Keratinocyte (primary cell): ENCODE measurements at regions not wholly inside any gene's neighbourhood (a gene's known extent, or its start where the extent isn't known, plus 50 kb on each side); places are given as distances from the start of the nearest gene placed in this dataset.

ENCODE experiments used
- DNase-seq: peaks from one replicate; pipeline ENCODE4 v3.0.0-alpha.2; 2011; ENCODE audit warnings: low read depth, missing footprints, low spot score
- FAIRE-seq: peaks from 2 replicates; lab custom pipeline; 2011; peaks lifted over from hg19 to GRCh38; lab: Jason Lieb, UNC
- H2AFZ ChIP-seq: 2 replicates; pipeline ENCODE4 v1.6.0; 2012; ENCODE audit warnings: low read length, control low read depth, inconsistent platforms; ENCODE audit not compliant: control insufficient read depth
- H3K27ac ChIP-seq: 2 replicates; pipeline ENCODE4 v1.5.1; 2011; ENCODE audit warnings: low read length; ENCODE audit not compliant: control insufficient read depth, insufficient read depth
- H3K27me3 ChIP-seq: 3 replicates; pipeline ENCODE4 v1.6.0; 2011; ENCODE audit warnings: low read length; ENCODE audit not compliant: control insufficient read depth, insufficient read depth; ENCODE audit errors: extremely low read depth
- H3K36me3 ChIP-seq, 2 experiments: 2 replicates in 1 of 2; 3 replicates in 1 of 2; pipeline ENCODE4 v1.5.1; 2011; ENCODE audit warnings: low read length in 2 of 2, mild to moderate bottlenecking in 1 of 2; ENCODE audit not compliant: control insufficient read depth in 2 of 2, insufficient read depth in 2 of 2; ENCODE audit errors: extremely low read depth in 1 of 2
- H3K4me1 ChIP-seq: 3 replicates; pipeline ENCODE4 v1.5.1; 2011; ENCODE audit warnings: low read length; ENCODE audit not compliant: control insufficient read depth, insufficient read depth; ENCODE audit errors: extremely low read depth
- H3K4me2 ChIP-seq: 3 replicates; pipeline ENCODE4 v1.6.0; 2011; ENCODE audit warnings: low read depth, low read length; ENCODE audit not compliant: control insufficient read depth, insufficient read depth; ENCODE audit errors: extremely low read depth
- H3K4me3 ChIP-seq, 3 experiments: fragments of 200-600 bp in 1 of 3; sonication (generic) in 1 of 3; 2 replicates in 2 of 3; 3 replicates in 1 of 3; pipeline ENCODE4 v1.5.1; 2011 to 2016; ENCODE audit warnings: low read length in 3 of 3, mild to moderate bottlenecking in 3 of 3, control low read depth in 2 of 3, inconsistent platforms in 1 of 3, low read depth in 1 of 3, mixed read lengths in 1 of 3, mixed run types in 1 of 3, moderate library complexity in 1 of 3; ENCODE audit not compliant: control insufficient read depth in 2 of 3, insufficient read depth in 2 of 3; ENCODE audit errors: extremely low read depth in 1 of 3
- H3K79me2 ChIP-seq: 2 replicates; pipeline ENCODE4 v1.6.0; 2012; ENCODE audit warnings: low read length; ENCODE audit not compliant: control insufficient read depth, insufficient read depth
- H3K9ac ChIP-seq: 3 replicates; pipeline ENCODE4 v1.6.0; 2011; ENCODE audit warnings: low read length; ENCODE audit not compliant: control insufficient read depth, insufficient read depth; ENCODE audit errors: extremely low read depth
- H3K9me1 ChIP-seq: 3 replicates; pipeline ENCODE4 v1.6.0; 2011; ENCODE audit warnings: low read length; ENCODE audit not compliant: control insufficient read depth, insufficient read depth; ENCODE audit errors: extremely low read depth
- H3K9me3 ChIP-seq: 2 replicates; pipeline ENCODE4 v1.5.1; 2012; ENCODE audit warnings: low read depth, low read length; ENCODE audit not compliant: control insufficient read depth
- H4K20me1 ChIP-seq: 3 replicates; pipeline ENCODE4 v1.6.0; 2011; ENCODE audit warnings: low read length; ENCODE audit not compliant: control insufficient read depth, insufficient read depth; ENCODE audit errors: extremely low read depth
- CTCF ChIP-seq, 3 experiments: IDR thresholded peaks in 1 of 3; conservative IDR thresholded peaks in 1 of 3; optimal IDR thresholded peaks in 1 of 3; 2 replicates in 2 of 3; 3 replicates in 1 of 3; pipeline versions ENCODE3 to v1.5.1; 2011; ENCODE audit warnings: low read length in 3 of 3, mild to moderate bottlenecking in 3 of 3, moderate library complexity in 2 of 3, control low read depth in 1 of 3, inconsistent platforms in 1 of 3; ENCODE audit not compliant: insufficient read depth in 2 of 3; ENCODE audit errors: extremely low read depth in 1 of 3
- EZH2 ChIP-seq: IDR thresholded peaks from one replicate; pipeline ENCODE4 v1.6.1; 2012; ENCODE audit warnings: inconsistent platforms, mild to moderate bottlenecking, low read length, moderate library complexity
- dilution Hi-C: fragments of 300-500 bp; cut with MboI; formaldehyde crosslinking; loops from one replicate; pipeline ENCODE4 v1.7.0; 2020; ENCODE audit warnings: low sequenced_read_pairs; ENCODE audit not compliant: extremely low pct_ligation_motif_present

GRCh38 chr5:60444661-60445360, 255.2 kb downstream of the DEPDC1B start:
- H3K9me1 ChIP-seq: no peaks in the 10 kb centered on the region
- no peaks in the 10 kb centered on the region for H3K27me3 ChIP-seq
- dilution Hi-C loops: no loop called here
- no peak overlapping the region for H3K4me3 ChIP-seq
- no peak for TF ChIP-seq CTCF (optimal IDR thresholded peaks at IDR 0.05 in 1 of 3, IDR thresholded peaks at IDR 0.05 in 1 of 3, conservative IDR thresholded peaks at IDR 0.05 in 1 of 3; ENCODE audit: extremely low read depth in 1 of 3, insufficient read depth in 2 of 3, low read length in 3 of 3)
- TF ChIP-seq EZH2: no peak
- H3K9ac ChIP-seq: no peak overlapping the region
- H3K4me1 ChIP-seq: no peaks in the 10 kb centered on the region
- H3K79me2 ChIP-seq: no peaks in the 10 kb centered on the region
- FAIRE-seq: no peak
- H3K27ac ChIP-seq: no peak overlapping the region
- H4K20me1 ChIP-seq: no peaks in the 10 kb centered on the region
- no peaks in the 10 kb centered on the region for H3K36me3 ChIP-seq
- H3K4me2 ChIP-seq: no peak overlapping the region
- DNase-seq: no peak
- no peaks in the 10 kb centered on the region for H3K9me3 ChIP-seq
- no peak overlapping the region for H2AFZ ChIP-seq

GRCh38 chr5:60439552-60439951, 260.4 kb downstream of the DEPDC1B start:
- Histone ChIP-seq H3K9ac (no peak overlapping the region), H3K4me2 (no peak overlapping the region), H3K9me3 (no peaks in the 10 kb centered on the region), H3K4me3 (no peak overlapping the region), H3K79me2 (no peaks in the 10 kb centered on the region), H3K36me3 (no peaks in the 10 kb centered on the region), H3K9me1 (no peaks in the 10 kb centered on the region), H3K4me1 (no peaks in the 10 kb centered on the region), H3K27me3 (no peaks in the 10 kb centered on the region), H3K27ac (no peak overlapping the region), H4K20me1 (no peaks in the 10 kb centered on the region), H2AFZ (no peak overlapping the region)
- TF ChIP-seq EZH2 (no peak), CTCF (optimal IDR thresholded peaks at IDR 0.05 in 1 of 3, IDR thresholded peaks at IDR 0.05 in 1 of 3, conservative IDR thresholded peaks at IDR 0.05 in 1 of 3; ENCODE audit: extremely low read depth in 1 of 3, insufficient read depth in 2 of 3, low read length in 3 of 3) (no peak)
- dilution Hi-C loops: no loop called here
- DNase-seq (no peak), FAIRE-seq (no peak)
